Kidney epithelial cell (primary cell): ENCODE measurements at regions not wholly inside any gene's neighbourhood (a gene's known extent, or its start where the extent isn't known, plus 50 kb on each side); places are given as distances from the start of the nearest gene placed in this dataset.

Source experiments
- DNase-seq: peaks from one replicate; pipeline ENCODE4 v3.0.0-alpha.2; 2010; ENCODE audit warnings: low read depth
- H3K27me3 ChIP-seq: 2 replicates; pipeline ENCODE4 v1.6.0; 2011; ENCODE audit warnings: low read length; ENCODE audit not compliant: control insufficient read depth, insufficient read depth
- H3K36me3 ChIP-seq: 2 replicates; pipeline ENCODE4 v1.5.1; 2011; ENCODE audit warnings: low read length; ENCODE audit not compliant: control insufficient read depth, insufficient read depth
- H3K4me3 ChIP-seq: 2 replicates; pipeline ENCODE4 v1.5.1; 2011; ENCODE audit warnings: low read depth, mild to moderate bottlenecking, control low read depth, low read length
- TF ChIP-seq, protein P1 (sequence below): IDR thresholded peaks from 2 replicates; pipeline ENCODE4 v1.5.1; 2011; ENCODE audit warnings: mild to moderate bottlenecking, moderate library complexity, low read length, control low read depth, inconsistent platforms; ENCODE audit not compliant: insufficient read depth, poor library complexity, severe bottlenecking

DNA sequence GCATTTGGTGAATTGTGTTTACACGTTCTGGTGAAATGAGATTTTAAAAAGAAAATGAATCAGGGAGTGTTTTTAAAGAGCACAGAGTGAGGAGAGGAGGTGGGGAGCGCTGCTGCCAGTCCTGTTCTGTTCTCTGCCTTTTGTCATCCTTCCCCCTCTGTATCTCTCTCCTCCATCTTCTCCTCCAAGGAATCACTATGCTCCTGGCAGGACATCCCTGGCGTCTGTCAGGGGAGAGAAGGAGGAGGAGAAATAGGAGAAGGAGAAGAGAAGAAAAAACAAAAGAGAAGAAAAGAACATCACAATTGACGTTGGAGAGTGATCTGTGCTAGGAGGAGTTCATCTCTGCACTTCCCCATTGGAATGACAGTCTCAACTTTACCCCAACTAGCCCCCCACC is 627.6 kb upstream of the TBL1XR1 start:
- TF ChIP-seq, protein P1, sequence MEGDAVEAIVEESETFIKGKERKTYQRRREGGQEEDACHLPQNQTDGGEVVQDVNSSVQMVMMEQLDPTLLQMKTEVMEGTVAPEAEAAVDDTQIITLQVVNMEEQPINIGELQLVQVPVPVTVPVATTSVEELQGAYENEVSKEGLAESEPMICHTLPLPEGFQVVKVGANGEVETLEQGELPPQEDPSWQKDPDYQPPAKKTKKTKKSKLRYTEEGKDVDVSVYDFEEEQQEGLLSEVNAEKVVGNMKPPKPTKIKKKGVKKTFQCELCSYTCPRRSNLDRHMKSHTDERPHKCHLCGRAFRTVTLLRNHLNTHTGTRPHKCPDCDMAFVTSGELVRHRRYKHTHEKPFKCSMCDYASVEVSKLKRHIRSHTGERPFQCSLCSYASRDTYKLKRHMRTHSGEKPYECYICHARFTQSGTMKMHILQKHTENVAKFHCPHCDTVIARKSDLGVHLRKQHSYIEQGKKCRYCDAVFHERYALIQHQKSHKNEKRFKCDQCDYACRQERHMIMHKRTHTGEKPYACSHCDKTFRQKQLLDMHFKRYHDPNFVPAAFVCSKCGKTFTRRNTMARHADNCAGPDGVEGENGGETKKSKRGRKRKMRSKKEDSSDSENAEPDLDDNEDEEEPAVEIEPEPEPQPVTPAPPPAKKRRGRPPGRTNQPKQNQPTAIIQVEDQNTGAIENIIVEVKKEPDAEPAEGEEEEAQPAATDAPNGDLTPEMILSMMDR = no peak
- no peaks in the 10 kb centered on the region for H3K36me3 ChIP-seq
- H3K4me3 ChIP-seq = no peak overlapping the region
- no peak for DNase-seq
- H3K27me3 ChIP-seq = no peaks in the 10 kb centered on the region

DNA sequence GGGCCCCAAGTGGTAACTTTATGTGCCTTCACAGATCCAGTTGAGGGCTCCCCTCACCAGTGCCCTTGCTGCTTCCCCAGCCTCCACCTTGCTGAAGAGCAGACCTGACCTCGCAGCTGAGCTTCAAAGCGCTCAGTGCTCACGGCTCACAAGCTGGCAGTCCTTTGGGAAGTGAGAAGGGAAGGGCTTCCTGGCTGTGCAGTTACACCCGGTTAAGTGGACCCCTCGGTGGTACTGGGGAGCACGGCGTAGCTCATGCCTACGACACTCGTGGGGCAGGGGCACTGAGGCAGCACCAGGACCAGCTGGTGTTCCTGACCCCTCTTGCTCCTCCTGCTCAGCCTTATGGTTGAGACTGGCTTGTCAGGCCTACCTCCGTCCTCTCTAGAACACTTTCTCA is 629.0 kb upstream of the TBL1XR1 start:
- Histone ChIP-seq H3K36me3 (no peaks in the 10 kb centered on the region), H3K27me3 (no peaks in the 10 kb centered on the region), H3K4me3 (no peak overlapping the region)
- TF ChIP-seq, protein P1 = no peak
- DNase-seq = no peak

DNA sequence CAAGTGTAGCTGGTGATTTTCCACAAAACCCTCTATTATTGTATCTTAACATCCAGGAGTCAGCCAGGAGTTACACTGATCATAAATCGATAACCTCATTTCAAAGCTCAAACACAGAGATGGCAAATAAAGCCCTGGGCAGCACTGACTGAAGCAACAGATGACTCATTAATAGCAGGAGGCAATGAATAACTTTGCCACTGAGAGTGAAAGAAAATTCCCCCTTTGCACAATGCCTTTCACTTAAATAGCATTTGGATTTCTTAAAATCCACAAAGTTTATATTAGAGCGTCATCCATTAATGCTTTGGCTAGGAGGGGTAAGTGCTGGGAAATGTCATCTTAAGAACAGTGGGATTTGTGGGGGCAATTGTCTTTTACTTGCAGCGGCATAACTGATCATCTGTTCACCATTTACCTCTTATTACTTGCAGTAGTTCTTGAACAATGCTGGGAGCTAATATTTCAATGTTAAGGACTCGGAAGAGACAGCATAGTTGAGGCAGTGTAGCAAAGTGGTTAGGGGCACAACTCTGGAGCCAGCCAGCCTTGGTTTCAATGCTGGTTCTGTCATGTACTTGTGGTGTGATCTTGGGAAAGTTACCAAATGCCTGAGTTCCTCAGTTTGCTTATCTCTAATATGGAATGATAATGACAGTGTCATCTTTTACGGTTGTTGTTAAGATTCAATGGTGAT is 630.4 kb upstream of the TBL1XR1 start:
- DNase-seq = peak; percentile 73
- Histone ChIP-seq H3K36me3 (no peaks in the 10 kb centered on the region), H3K27me3 (no peaks in the 10 kb centered on the region), H3K4me3 (no peak overlapping the region)
- TF ChIP-seq, protein P1 = no peak

DNA sequence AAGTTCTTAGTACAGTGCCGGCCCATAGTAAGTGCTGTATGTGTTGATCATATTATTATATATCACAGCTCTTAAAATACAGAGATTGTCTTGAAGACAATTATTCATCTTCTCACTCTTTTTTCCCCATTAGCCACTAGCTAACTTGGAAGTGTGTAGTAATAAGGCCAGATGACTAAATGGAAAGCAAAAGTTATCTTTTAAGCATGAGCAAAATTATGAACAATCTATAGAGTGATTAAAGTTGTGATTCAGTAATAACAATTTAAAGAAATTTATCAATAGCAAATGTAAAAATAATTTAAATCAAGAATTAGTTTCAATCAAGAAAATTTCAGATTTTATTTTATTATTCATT is 630.9 kb upstream of the TBL1XR1 start:
- Histone ChIP-seq H3K27me3 (no peaks in the 10 kb centered on the region), H3K36me3 (no peaks in the 10 kb centered on the region), H3K4me3 (no peak overlapping the region)
- no peak for DNase-seq
- TF ChIP-seq, protein P1 = no peak

DNA sequence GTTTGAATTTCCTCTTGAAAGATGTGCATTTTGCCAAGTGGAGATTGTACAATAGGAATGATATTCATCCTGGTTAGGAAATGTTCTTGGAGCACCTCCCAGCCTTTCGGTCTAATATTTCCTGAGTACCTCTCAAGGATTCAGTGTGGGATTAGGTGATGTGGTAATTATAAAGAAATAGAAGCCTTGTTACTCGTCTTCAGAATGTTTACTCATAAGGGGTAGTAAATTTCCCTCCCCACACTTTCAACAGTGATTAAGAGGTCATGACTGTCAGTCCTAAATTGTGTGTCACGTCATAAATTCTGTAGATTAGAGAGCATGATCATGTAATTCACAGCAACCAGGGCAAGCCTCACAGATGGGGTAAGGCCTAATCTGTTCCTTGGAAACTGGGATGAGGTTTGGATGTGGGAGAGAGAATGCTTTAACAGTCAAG is 633.1 kb upstream of the TBL1XR1 start:
- TF ChIP-seq, protein P1 = no peak
- H3K27me3 ChIP-seq = no peaks in the 10 kb centered on the region
- no peak overlapping the region for H3K4me3 ChIP-seq
- no peak for DNase-seq
- no peaks in the 10 kb centered on the region for H3K36me3 ChIP-seq

DNA sequence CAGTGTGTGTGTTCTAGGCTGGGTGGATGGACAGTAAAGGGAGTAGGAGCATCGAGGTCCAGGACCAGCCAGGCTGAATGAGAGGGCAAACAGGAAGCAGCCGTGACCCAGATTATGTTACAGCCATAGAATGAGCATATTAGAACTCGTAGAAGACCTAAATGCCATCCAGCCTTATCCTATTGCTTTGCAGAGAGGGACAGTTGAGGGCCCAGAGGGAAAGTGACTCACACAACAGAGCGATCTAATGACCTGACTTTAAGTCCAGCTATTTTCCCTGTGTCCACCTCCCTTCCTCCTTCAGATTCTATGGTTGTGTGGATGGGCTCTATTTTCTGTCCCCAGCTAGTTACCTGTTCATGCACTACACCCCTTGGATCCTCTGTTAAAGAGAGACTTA is 634.1 kb upstream of the TBL1XR1 start:
- H3K4me3 ChIP-seq = no peak overlapping the region
- H3K27me3 ChIP-seq = no peaks in the 10 kb centered on the region
- DNase-seq = no peak
- no peaks in the 10 kb centered on the region for H3K36me3 ChIP-seq
- TF ChIP-seq, protein P1 = no peak
